DND-41 (cell line): ENCODE measurements at regions not wholly inside any gene's neighbourhood (a gene's known extent, or its start where the extent isn't known, plus 50 kb on each side); places are given as distances from the start of the nearest gene placed in this dataset.
A peak's percentile ranks its signal among the peaks of the same experiment; 100 is the strongest.
"Not testable (repeated sequence)": the region's sequence is repeated elsewhere in the genome, so short reads cannot be mapped to it uniquely, and the experiment has no call there.

Source experiments
- ATAC-seq: fragments of 200-7000 bp; cut with Tn5 transposase; 3 replicates; pipeline ENCODE4 v1.9.1; 2021; ENCODE audit warnings: low read depth; ENCODE audit not compliant: insufficient read depth
- DNase-seq: peaks from one replicate; pipeline ENCODE4 v3.0.0-alpha.2; 2020
- H2AFZ ChIP-seq: 2 replicates; pipeline ENCODE4 v1.6.0; 2012; ENCODE audit warnings: low read depth, low read length
- H3K27ac ChIP-seq: 2 replicates; pipeline ENCODE4 v1.5.1; 2012; ENCODE audit warnings: low read length, inconsistent platforms
- H3K27me3 ChIP-seq: fragments of 200-600 bp; sonication (generic); 2 replicates; pipeline ENCODE4 v1.6.0; 2012; ENCODE audit warnings: low read length, mild to moderate bottlenecking, inconsistent platforms; ENCODE audit not compliant: insufficient read depth, poor library complexity
- H3K36me3 ChIP-seq: 2 replicates; pipeline ENCODE4 v1.5.1; 2012; ENCODE audit warnings: low read length, inconsistent platforms; ENCODE audit not compliant: insufficient read depth
- H3K4me1 ChIP-seq: 2 replicates; pipeline ENCODE4 v1.5.1; 2012; ENCODE audit warnings: mild to moderate bottlenecking, low read length; ENCODE audit not compliant: insufficient read depth
- H3K4me2 ChIP-seq: 2 replicates; pipeline ENCODE4 v1.6.0; 2012; ENCODE audit warnings: mild to moderate bottlenecking, moderate library complexity, low read length, inconsistent platforms; ENCODE audit not compliant: insufficient read depth
- H3K4me3 ChIP-seq, 2 experiments: fragments of 200-600 bp in 1 of 2; shearing (Covaris generic) in 1 of 2; 2 replicates each; pipeline ENCODE4 v1.5.1; 2012 to 2016; ENCODE audit warnings: inconsistent platforms in 2 of 2, low read length in 2 of 2, mild to moderate bottlenecking in 2 of 2, low read depth in 1 of 2, moderate library complexity in 1 of 2
- H3K79me2 ChIP-seq: 2 replicates; pipeline ENCODE4 v1.6.0; 2012; ENCODE audit warnings: low read length, inconsistent platforms; ENCODE audit not compliant: insufficient read depth
- H3K9ac ChIP-seq: 2 replicates; pipeline ENCODE4 v1.6.0; 2012; ENCODE audit warnings: low read depth, mild to moderate bottlenecking, inconsistent platforms, low read length, moderate library complexity
- H3K9me3 ChIP-seq: 2 replicates; pipeline ENCODE4 v1.5.1; 2012; ENCODE audit warnings: low read length, moderate library complexity, mild to moderate bottlenecking, inconsistent platforms; ENCODE audit not compliant: insufficient read depth, severe bottlenecking
- H4K20me1 ChIP-seq: 2 replicates; pipeline ENCODE4 v1.6.0; 2012; ENCODE audit warnings: low read length; ENCODE audit not compliant: insufficient read depth

DNA sequence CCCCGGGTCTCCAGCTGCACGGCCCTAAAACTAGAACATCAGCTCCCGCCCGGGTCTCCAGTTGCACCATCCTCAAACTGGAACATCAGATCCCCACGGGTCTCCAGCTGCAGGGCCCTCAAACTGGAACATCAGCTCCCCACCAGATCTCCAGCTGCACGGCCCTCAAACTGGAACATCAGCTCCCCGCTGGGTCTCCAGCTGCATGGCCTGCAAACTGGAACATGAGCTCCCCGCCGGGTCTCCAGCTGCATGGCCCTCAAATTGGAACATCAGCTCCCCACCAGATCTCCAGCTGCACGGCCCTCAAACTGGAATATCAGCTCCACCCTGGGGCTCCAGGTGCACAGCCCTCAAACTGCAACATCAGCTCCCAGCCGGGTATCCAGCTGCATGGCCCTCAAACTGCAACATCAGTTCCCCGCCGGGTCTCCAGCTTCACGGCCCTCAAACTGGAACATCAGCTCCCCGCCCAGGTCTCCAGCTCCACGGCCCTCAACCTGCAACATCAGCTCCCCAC is 93.5 kb upstream of the LPCAT1 start:
- H3K9ac ChIP-seq, H3K27ac ChIP-seq, H3K9me3 ChIP-seq, H3K4me2 ChIP-seq, H4K20me1 ChIP-seq, H3K4me3 ChIP-seq, H3K27me3 ChIP-seq, H2AFZ ChIP-seq, H3K4me1 ChIP-seq, DNase-seq, ATAC-seq: not testable (repeated sequence)
- peaks cover 41% of the 10 kb centered on the region for H3K36me3 ChIP-seq
- H3K79me2 ChIP-seq = peaks cover 17% of the 10 kb centered on the region

DNA sequence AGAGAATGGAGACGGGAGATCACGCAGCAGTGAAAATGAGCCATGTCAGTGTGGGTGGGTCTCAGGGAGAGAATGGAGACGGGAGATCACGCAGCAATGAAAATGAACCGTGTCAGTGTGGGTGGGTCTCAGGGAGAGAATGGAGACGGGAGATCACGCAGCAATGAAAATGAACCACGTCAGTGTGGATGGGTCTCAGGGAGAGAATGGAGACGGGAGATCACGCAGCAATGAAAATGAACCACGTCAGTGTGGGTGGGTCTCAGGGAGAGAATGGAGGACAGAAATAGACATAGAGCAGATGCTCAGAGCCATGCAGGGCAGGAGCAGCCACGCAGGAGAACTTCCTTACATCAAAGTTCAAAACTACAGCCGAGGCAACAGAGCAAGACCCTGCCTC is 89.8 kb upstream of the LPCAT1 start:
- not testable (repeated sequence) for H3K27ac ChIP-seq, H3K4me1 ChIP-seq, H3K79me2 ChIP-seq, H3K9me3 ChIP-seq, H4K20me1 ChIP-seq, H3K4me2 ChIP-seq, DNase-seq, H3K27me3 ChIP-seq, H3K4me3 ChIP-seq, H2AFZ ChIP-seq, ATAC-seq, H3K9ac ChIP-seq
- peaks cover 17% of the 10 kb centered on the region for H3K36me3 ChIP-seq

DNA sequence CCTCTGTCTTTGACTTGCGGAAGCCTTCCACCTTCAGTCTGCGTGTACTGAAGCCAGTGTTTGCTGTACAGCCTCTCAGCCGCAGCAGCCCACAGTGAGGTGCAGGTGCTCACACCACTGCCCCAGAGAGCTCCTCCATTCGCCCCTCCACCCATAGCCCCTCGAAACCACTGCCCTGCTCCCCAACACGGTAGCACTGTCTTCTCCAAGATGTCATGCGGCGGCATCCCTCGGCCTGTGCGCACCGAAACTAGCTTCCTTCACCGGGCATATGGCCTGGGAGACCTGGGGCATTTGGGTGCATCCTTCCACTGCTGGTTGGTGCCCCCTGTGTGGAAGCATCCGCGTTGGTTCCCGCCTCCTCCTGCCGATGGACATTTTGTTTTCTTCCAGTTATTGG is 86.8 kb upstream of the LPCAT1 start:
- not testable (repeated sequence) for H3K4me1 ChIP-seq, H3K4me3 ChIP-seq, H3K36me3 ChIP-seq, ATAC-seq, H3K9ac ChIP-seq, H3K4me2 ChIP-seq, DNase-seq, H3K9me3 ChIP-seq, H2AFZ ChIP-seq, H4K20me1 ChIP-seq, H3K27me3 ChIP-seq, H3K79me2 ChIP-seq, H3K27ac ChIP-seq

DNA sequence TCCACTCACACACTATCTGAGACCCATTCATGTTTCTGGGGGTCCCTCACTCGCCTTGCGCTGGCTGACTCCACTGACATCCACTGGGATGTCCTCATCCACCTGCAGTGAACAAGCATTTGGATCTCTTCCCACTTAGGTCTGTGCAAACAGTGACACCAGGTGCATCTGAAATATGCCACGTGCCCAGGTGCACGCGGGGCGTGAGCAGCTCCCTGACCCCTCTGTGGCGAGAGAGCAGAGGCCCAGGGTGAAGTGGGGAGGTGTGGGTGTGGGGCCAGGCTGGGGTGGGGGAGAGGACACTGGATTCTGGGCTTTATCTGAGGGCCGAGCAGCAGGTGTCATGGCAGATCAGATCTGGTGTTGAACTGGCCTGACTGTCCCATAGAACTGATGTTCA is 85.4 kb upstream of the LPCAT1 start:
- not testable (repeated sequence) for ATAC-seq, H3K9me3 ChIP-seq, DNase-seq, H3K27ac ChIP-seq, H3K4me3 ChIP-seq, H3K79me2 ChIP-seq, H3K36me3 ChIP-seq, H3K4me2 ChIP-seq, H4K20me1 ChIP-seq, H3K27me3 ChIP-seq, H3K9ac ChIP-seq, H3K4me1 ChIP-seq, H2AFZ ChIP-seq

DNA sequence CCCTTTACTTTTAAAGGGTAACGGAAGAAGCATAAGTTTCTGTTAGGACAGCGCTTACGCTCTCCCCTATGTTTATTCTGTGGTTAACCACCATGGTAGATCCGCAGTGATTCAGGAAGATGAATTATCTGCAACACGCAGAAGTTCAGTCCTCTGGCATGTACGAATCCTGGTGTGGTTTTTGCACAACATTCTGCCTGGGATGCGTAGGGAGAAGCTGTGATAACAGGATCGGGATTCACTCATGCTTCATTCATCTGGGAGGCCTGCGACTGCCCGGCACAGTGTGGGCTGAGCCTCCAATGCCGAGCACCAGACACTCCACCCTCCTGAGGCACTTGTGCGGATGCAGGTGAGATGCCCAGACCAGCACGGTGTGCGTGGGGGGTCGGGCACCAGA is 84.6 kb upstream of the LPCAT1 start:
- not testable (repeated sequence) for H3K9ac ChIP-seq, H3K4me1 ChIP-seq, H3K4me3 ChIP-seq, H4K20me1 ChIP-seq, H3K27ac ChIP-seq, H2AFZ ChIP-seq, H3K4me2 ChIP-seq, DNase-seq, H3K36me3 ChIP-seq, H3K27me3 ChIP-seq, H3K79me2 ChIP-seq, H3K9me3 ChIP-seq
- peak; percentile 58; the same call in 2 of the 3 replicates for ATAC-seq

DNA sequence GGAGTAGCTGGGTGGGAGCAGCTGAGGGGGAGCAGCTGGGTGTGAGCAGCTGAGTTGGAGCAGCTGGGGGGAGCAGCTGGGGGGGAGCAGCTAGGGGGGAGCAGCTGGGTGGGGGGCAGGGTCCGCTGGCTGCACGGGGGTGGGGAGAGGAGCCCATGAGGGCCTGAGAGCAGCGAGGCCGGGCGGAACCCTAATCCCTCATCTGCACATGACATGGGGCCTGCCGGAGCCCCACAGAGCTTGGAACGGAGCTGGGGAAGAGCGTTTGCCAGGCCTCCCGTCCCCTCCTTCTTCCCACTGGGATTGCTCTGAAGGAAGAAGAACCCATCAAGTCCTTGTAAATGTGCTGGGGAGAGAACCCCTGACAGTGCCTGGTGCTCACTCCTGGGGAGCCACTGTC is 83.2 kb upstream of the LPCAT1 start:
- not testable (repeated sequence) for H3K4me1 ChIP-seq, H3K27me3 ChIP-seq, H3K4me3 ChIP-seq, H3K27ac ChIP-seq, H4K20me1 ChIP-seq, H3K9ac ChIP-seq, H3K79me2 ChIP-seq, H3K36me3 ChIP-seq, H3K4me2 ChIP-seq, DNase-seq, H2AFZ ChIP-seq, H3K9me3 ChIP-seq, ATAC-seq

- H3K9me3 ChIP-seq, H3K9ac ChIP-seq, H3K4me2 ChIP-seq, H3K27ac ChIP-seq, H2AFZ ChIP-seq, H3K4me1 ChIP-seq, ATAC-seq, H3K4me3 ChIP-seq, DNase-seq, H3K79me2 ChIP-seq, H3K27me3 ChIP-seq, H4K20me1 ChIP-seq, H3K36me3 ChIP-seq: not testable (repeated sequence)
These were observed 80.2 kb upstream of the LPCAT1 start for GRCh38 chr5:1603916-1604315.

DNA sequence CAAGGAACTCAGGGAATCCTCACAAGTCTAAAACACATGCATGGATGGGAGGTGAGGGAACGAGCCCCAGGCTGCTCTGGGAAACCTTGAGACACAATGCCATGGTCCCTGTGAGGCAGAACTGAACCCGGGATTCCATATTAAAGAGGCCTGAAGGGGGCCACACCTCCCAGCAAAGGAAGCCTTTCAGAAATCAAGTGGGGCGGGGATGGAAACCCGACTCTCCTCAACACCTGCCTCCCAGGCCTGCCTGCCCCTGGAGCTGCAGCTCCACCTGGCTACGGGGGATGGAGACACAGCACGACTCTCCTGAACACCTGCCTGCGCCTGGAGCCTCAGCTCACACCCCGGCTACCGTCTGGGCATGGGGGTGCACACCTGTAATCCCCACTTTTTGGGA is 77.8 kb upstream of the LPCAT1 start:
- H3K4me2 ChIP-seq, H3K27ac ChIP-seq, H2AFZ ChIP-seq, H4K20me1 ChIP-seq, H3K9ac ChIP-seq, H3K36me3 ChIP-seq, H3K9me3 ChIP-seq, H3K27me3 ChIP-seq, H3K79me2 ChIP-seq, H3K4me1 ChIP-seq, H3K4me3 ChIP-seq: not testable (repeated sequence)
- peak; percentile 24; the same call in 1 of the 3 replicates for ATAC-seq
- DNase-seq = peak; percentile 22
